Tibial nerve (tissue), 4 donors: ENCODE measurements at regions not wholly inside any gene's neighbourhood (a gene's known extent, or its start where the extent isn't known, plus 50 kb on each side); places are given as distances from the start of the nearest gene placed in this dataset.

Experiments
- CTCF ChIP-seq, 5 experiments: fragments of 200-600 bp in 3 of 5; fragments of 450-650 bp in 2 of 5; sonication (generic) in 3 of 5; IDR thresholded peaks; one replicate each; pipeline ENCODE4 v1.5.1; 2016 to 2019; ENCODE audit warnings: antibody characterized with exemption in 5 of 5, mild to moderate bottlenecking in 3 of 5, moderate library complexity in 2 of 5
- EP300 ChIP-seq, 2 donors: sonication (generic); formaldehyde crosslinking; IDR thresholded peaks; one replicate each; pipeline ENCODE4 v1.6.1; 2017; ENCODE audit warnings: antibody characterized with exemption in 2 of 2, mild to moderate bottlenecking in 1 of 2
- POLR2A ChIP-seq, 2 donors: fragments of 450-650 bp; IDR thresholded peaks; one replicate each; pipeline ENCODE4 v1.6.1; 2017; ENCODE audit warnings: antibody characterized with exemption in 2 of 2, mild to moderate bottlenecking in 2 of 2, moderate library complexity in 2 of 2

DNA sequence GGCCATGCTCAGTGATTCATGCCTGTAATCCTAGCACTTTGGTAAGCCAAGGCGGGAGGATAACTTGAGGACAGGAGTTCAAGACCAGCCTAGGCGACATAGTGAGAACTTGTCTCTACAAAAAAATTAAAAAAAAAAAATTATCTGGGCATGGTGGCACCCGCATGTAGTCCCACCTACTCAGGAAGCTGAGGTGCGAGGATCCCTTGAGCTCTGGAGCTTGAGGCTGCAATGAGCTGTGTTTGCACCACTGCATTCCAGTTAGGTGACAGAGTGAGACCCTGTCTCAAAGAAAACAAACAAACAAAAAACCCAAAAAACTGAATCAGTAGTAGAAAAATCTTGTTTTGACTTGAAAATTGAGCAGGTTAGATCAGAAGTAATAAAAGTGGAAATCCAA, 67.1 kb upstream of the IPO9 start:
- no peak for TF ChIP-seq CTCF (IDR thresholded peaks at IDR 0.05)
- TF ChIP-seq POLR2A (IDR thresholded peaks at IDR 0.05), result no peak
- TF ChIP-seq EP300 (IDR thresholded peaks at IDR 0.05), result no peak
